ENCODE measurements at regions not wholly inside any gene's neighbourhood (a gene's known extent, or its start where the extent isn't known, plus 50 kb on each side); places are given as distances from the start of the nearest gene placed in this dataset.

- Histone ChIP-seq H2BK15ac (ENCODE audit: low read depth, low read length) (no peak overlapping the region), H3K14ac (ENCODE audit: insufficient read depth, low read length) (no peak overlapping the region), H4K8ac (replicated peaks; ENCODE audit: insufficient read length, low read depth, low read length) (peak overlapping the region; percentile 60), H3K9me3 (ENCODE audit: control insufficient read depth, low read depth, low read length) (peaks cover 17% of the 10 kb centered on the region), H2BK120ac (ENCODE audit: low read depth, low read length, poor library complexity, severe bottlenecking) (no peak overlapping the region), H3K27ac (ENCODE audit: insufficient read length, low read depth, low read length) (no peak overlapping the region), H2BK5ac (ENCODE audit: insufficient read length, low read length) (no peak overlapping the region), H3K4ac (ENCODE audit: low read depth, low read length) (no peak overlapping the region), H3K23ac (ENCODE audit: insufficient read length, low read depth, low read length) (no peak overlapping the region), H3T11ph (ENCODE audit: low read length) (no peak overlapping the region), H3K56ac (ENCODE audit: insufficient read length, low read depth, low read length) (no peak overlapping the region), H3K23me2 (ENCODE audit: insufficient read length, low read depth, low read length, poor library complexity, severe bottlenecking) (no peaks in the 10 kb centered on the region), H2BK20ac (ENCODE audit: low read depth, low read length, poor library complexity, severe bottlenecking) (no peak overlapping the region), H2AFZ (ENCODE audit: low read length) (no peak overlapping the region), H3K18ac (ENCODE audit: insufficient read length, low read depth, low read length) (no peak overlapping the region), H3K79me2 (ENCODE audit: insufficient read depth, low read length) (no peaks in the 10 kb centered on the region), H2BK12ac (ENCODE audit: insufficient read length, low read depth, low read length) (no peak overlapping the region), H2AK5ac (ENCODE audit: insufficient read length, low read length) (no peak overlapping the region), H4K91ac (ENCODE audit: insufficient read length, low read depth, low read length) (no peak overlapping the region), H4K20me1 (ENCODE audit: control insufficient read depth, insufficient read depth, insufficient read length) (no peaks in the 10 kb centered on the region), H3K9ac (ENCODE audit: extremely low read depth, insufficient read length, low read length) (no peak overlapping the region), H3K27me3 (ENCODE audit: insufficient read depth, low read length) (no peaks in the 10 kb centered on the region), H3K79me1 (ENCODE audit: insufficient read depth, low read depth, low read length, poor library complexity, severe bottlenecking) (no peaks in the 10 kb centered on the region), H4K5ac (ENCODE audit: insufficient read length, low read depth, low read length) (no peak overlapping the region), H3K4me1 (ENCODE audit: insufficient read depth, low read length) (no peaks in the 10 kb centered on the region), H3K4me2 (ENCODE audit: insufficient read depth, insufficient read length, low read length) (no peak overlapping the region)
- no CpG with 5 or more reads among the region's 5 CpGs for WGBS (ENCODE audit: extremely low coverage, insufficient read length, low lambda C conversion rate)
- Mint-ChIP-seq H3K27ac (no peak overlapping the region), H3K9me3 (peaks cover 18 to 19% of the 10 kb centered on the region in 2 experiments), H3K4me1 (no peaks in the 10 kb centered on the region), H3K36me3 (ENCODE audit: insufficient read depth in 1 of 3, low read depth in 3 of 3) (peaks cover 9 to 16% (median 10%) of the 10 kb centered on the region in 3 experiments), H3K4me3 (no peak overlapping the region), H3K27me3 (ENCODE audit: low read depth) (0 out of 2 replicates have a peak, but pooled peaks cover 1% of the 10 kb centered on the region)
- no peak for DNase-seq
- TF ChIP-seq CTCF (conservative IDR thresholded peaks at IDR 0.05) = no peak
Observed at GRCh38 chr4:18842431-18842830, 820.9 kb upstream of the LCORL start.
